Dedifferentiated amniotic fluid mesenchymal stem cell (primary cell): ENCODE measurements at regions not wholly inside any gene's neighbourhood (a gene's known extent, or its start where the extent isn't known, plus 50 kb on each side); places are given as distances from the start of the nearest gene placed in this dataset.

Source experiments
- DNase-seq: peaks from one replicate; pipeline ENCODE4 v3.0.0-alpha.2; 2016; ENCODE audit errors: extremely low spot score

DNA sequence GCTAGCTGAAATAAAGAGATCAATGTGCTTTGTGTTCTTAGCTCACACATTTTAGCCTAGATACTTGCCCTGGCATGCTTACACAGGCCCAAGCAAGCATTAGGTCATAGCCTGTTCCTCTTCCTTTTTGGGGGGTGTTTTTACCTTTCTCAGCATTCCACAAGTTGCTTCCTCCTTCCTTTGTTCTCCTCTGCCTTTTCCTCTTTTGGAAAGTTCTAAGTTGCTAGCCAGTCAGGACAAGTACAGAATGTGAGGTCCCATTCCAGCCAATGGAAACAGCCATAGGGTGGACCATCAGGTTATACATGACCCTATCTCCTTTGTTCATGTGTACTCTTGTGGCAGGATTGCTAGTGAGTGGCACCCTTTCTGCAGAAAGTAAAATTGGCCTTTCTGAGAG is 154.9 kb downstream of the RASSF9 start:
- DNase-seq = no peak

DNA sequence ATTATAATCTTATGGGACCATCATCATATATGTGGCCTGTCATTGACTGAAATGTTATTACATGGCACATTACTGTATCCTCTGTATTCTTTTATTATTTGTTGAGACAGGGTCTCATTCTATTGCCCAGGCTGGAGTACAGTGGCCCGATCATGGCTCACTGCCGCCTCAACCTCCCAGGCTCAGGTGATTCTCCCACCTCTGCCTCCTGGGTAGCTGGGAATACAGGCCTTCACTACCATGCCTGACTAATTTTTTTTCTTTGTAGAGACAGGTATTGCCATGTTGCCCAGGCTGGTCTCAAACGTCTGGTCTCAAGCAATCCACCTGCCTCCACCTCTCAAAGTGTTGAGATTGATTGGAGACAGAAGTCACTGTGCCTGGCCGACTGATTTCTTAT is 153.2 kb downstream of the RASSF9 start:
- no peak for DNase-seq

DNA sequence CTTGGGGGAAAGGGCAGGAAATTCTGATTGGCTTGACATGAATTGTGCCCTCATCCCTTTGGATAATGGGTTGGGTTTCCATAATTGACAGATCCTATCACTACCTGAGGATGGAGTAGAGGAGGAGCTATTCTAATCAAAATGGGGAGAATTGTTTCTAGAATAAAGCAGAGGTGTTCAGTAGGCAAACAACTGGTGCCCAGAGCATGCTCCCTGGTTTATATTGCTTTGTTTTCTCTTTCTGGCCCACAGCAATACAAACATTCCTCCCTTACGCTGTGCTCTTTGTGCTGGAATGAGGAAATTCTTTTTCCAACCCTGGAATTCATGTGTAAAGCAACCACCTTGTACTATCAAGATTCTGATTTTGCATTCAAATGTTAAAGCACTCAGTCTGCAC is 147.4 kb downstream of the RASSF9 start:
- DNase-seq = no peak

DNA sequence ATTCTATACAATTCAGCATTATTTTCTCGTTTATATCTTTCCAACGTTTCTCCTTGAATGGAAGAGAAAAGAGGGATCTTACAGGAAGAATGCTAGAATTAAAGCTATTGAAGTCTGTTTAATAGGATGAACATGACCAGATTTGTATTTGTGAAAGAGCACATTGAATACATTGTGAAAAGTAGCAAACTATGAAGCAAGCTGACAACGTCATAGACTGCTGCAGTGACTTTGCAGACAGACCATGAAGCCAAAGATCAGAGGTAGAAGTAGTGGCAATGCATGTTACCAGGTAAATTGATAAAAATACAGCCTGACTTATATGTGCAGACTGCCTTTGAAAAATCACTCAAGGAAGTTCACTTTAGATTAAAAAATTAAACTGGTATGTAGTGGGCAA is 146.1 kb downstream of the RASSF9 start:
- DNase-seq = no peak

DNA sequence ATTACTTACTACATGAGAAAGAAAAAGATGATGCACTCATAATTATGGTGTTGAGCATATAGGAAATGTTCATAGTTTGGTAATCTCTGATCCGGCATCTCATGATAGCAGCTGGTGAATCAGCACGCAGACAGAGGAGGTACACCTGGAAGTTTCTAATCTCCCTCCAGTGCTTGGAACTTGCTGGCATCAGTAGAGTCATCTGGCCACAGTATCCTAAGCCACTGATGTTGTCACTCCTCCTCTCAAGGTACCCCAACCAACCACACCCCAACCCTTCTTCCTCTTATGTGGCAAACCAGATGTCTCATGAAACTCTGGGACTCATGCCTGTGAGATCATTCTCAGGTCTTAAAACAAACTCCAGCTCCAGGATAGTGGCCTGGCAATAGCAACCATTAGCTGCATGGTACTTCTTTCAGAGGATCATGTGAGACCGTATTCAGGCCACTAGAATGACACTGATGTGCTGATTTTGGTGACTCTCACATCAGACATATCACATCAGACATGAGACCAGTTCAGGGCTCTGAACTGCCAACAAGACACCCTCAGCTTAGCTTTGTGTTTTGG is 143.0 kb downstream of the RASSF9 start:
- no peak for DNase-seq

DNA sequence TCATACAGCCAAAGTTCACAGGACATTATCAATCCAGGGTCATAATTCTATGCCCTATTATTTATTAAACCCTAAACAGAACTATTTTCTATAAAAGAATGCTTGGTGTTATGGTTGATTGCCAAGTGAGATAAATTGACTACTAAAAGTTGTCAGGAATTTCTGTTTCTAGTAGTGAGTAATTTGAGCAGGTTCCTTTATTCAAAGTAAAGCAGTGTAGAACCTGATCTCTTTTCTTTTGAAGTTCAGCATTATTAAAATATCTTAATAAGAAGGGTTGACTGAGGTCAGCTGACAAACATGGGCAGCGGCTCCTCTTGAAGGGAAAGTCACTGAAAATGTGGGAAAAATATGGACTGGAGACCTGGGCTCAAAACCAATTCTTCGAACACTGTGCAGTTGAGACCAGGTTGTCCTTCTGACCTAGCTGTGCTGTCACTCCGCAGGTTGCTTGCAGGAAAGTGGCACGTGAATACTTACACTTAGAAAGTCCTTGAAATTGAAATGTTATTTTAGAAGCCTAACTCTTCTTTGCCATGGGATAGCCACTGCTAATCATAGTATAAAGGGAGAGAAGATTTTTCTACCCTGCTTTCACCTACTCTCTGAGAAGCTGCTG is 141.0 kb downstream of the RASSF9 start:
- no peak for DNase-seq

DNA sequence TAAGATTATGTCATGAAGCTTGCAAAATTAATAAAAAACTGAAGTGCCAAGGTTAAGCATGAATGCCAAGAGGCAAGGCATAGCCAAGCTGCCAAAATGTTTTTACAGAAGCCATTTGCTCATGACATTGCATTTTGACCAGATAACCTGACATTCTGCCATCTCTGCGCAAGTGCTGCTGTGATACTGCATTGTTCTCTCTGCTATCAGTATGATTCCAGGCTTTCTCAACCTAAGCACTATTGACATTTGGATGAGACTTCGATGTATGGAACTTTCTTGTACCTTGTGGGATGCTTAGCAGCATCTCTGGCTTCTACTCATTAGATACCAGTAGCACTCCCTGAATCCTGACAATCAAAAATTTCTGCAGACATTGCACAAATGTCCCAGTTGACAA is 139.2 kb downstream of the RASSF9 start:
- no peak for DNase-seq

DNA sequence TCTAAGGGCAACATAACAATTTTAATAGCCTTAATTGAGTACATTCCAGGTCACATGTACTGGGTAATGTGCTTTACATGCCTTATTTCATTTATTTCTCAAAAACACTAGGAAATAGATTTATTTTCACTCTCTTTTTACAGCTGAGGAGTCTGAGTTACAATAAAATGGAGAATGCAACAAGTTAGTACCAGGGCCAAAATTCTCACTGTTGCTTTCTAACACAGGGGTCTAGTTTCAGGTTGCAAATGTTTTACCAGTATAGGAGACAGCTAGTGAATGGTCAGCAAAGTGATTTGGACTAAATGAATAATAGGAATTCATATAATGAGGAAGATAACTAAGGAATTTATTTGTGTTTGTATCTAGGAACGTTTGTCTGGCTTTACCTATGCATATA is 137.3 kb downstream of the RASSF9 start:
- DNase-seq = no peak

DNA sequence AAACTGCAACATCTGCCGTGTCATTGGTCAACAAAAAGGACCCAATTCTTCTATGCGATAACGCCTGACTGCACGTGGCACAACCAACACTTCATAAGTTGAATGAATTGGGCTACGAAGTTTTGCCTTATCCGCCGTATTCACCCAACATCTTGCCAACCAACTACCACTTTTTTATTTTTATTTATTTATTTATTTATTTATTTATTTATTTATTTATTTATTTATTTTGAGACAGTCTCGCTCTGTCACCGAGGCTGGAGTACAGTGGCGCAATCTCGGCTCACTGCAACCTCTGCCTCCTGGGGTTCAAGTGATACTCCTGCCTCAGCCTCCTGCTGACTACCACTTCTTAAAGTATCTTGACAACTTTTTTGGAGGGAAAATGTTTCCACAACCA is 127.4 kb downstream of the RASSF9 start:
- no peak for DNase-seq

DNA sequence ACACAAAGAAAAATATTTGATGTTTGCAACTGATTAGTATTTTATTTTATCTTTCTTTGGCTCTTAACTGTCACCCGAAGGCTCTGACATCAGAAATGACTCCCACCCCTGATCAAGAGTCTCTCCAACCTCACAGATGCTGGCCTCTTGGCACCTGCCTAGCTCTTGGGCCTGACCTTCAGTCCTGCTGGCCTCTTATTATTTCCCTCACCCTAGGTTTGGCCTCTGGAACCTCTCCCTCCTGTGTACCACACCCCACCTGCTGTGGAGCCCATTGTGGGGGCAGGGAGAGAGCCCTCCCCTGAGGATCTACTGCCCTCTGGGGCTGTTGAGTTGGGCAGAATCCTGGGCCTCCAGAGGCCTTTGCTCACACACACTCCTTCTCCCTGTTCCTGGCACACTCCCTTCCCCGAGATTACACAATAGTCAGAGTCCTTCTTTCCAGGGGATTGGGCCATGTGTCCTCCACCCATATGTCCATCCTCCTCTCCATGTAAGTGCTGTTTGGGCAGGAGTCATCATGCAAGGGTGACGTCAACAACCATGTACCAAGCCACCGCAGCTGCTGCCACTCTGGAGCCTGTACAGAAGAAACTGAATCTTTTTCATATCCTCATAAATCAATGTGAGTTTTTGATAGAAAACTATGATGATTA is 124.3 kb downstream of the RASSF9 start:
- DNase-seq = no peak

DNA sequence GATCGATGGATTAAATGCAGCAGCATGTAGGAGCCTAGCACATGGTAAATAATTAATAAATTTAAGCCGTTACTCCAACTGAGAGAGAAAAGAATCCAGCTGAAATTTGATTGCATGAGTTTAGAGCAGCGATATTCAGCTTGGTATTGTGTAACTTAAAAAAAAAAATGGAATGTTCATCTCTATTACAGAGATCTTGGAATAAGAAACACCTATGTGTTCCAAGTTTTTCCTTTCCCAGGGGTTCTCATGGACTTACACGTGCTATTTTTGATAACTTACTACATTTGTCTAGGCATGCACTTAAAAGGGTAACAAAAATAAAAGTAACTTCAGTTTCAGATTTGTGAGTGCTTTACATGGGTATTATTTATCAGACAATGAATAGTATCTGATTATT is 122.8 kb downstream of the RASSF9 start:
- DNase-seq = no peak

DNA sequence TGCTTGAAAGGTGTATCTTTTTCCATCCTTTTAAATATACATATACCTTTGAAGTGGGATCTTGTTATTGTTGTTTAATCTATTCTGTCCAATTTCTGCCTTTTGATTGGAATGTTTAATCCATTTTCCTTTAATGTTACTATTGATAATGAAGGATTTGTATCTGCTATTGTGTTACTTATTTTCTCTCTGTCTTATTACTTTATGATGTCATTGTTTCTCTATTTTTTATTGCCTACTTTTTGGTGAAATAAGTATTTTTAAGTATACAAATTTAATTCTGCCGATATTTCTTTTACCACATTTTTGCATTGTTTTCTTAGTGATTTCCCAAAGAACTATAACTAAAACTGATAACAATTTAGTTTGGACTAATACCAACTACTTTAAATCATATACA is 121.8 kb downstream of the RASSF9 start:
- DNase-seq = no peak

DNA sequence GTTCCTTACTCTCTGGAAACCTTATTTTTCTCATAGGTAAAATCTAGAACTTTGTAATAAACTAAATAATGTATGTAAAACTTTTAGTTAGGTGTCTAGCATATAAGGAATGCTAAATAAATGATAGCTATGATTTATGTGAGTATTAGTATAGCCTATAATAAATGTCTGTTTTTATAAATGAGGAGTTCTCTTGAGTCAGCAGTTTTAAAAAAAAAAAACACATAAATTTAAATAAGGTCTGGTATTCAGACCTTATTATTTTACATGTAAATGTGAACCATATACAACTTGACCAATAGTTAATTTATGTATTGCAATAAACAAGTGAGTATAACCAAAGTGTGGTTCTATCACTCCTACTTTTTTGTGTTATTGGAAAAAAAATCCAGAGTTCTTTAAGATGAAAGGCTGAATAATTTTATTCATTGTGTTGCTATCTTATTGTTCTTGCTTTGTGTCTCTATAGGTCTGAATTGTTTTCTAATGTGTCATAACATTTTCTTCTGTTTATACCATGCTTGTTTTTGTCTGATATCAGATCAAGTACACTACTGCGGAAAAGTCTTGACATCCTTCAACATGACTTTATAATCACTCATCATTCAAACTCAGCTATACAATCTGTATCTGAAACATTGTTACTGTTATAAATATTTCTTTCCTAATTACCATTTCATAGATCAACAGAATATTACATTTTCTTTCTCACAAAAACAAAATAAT is 115.7 kb downstream of the RASSF9 start:
- DNase-seq = no peak

DNA sequence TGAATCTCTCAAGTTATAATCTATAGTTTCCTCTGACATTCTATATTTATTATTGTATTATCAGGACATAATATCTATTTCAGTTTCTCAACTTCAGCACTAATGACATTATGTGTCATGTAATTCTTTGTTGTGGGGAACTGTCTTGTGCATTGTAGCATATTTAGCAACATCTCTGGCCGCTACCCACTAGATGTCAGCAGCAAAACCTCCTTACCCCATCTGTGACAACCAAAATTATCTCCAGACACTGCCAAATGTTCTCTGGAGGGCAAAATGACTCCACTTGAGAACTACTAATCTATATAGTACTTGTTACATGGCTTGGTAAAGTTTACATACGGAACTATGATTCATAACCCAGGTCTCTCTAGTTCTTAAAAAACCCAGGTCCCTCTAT is 110.2 kb downstream of the RASSF9 start:
- DNase-seq = no peak

DNA sequence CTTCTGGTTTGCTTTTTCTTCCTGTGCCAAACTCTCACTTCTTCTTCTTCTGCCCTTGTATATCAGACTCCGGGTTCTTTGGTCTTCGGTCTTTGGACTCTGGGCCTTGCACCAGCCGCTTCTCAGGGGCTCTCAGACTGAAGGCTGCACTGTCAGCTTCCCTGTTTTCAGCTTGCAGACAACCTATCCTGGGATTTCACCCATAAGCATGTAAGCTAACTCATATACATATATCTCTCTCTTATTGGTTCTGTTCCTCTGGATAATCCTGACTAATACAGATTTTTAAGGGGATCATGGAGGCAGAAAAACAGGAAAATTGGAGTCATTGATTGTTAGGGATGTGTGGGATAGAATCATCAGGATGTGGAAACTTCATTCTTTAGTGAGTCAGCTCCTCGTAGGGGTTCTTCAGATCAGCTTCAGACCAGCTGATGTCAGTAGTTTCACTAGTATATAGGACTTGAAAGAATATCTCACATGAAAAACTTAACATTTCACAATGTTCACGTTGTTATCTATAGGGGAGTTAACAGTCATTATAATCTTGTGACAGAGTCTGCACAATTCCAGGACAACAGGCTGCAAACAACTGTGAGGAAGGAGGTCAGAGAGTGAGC is 102.9 kb downstream of the RASSF9 start:
- DNase-seq = no peak

DNA sequence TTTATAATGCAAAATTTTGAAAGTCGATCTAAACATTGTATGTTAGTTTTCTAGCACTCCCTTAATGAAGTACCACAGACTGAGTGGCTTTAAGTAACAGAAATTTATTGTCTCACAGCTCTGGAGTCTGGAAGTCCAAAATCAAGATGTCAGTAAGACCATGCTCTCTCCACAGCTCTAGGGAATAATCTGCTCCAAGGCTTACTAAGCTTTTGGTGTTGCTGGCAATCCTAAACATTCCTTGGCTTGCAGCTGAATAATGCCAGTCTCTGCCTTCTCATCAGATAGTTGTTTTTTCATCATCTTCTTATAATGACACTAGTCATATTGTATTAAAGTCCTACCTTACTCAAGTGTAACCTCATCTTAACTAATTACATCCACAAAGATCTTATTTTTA is 102.2 kb downstream of the RASSF9 start:
- no peak for DNase-seq

DNA sequence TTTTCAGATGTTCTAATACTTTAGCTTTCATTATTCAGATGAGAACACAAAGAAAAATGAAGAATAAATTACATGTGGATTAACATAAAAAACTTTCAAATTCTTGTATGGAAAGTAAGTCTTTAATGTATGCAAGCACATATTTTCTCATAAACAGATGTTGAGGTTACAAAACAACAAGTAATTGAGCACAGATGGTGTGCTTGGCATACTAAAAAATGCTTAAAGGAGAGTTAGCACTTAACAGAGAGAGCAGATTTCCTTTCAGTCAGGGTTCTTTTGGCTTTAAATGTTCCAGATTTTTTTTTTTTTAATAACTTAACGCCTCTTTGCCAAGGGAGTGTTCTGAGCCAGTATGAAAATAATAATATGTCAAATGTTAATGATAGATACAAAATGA is 96.0 kb downstream of the RASSF9 start:
- peak; percentile 45 for DNase-seq

DNA sequence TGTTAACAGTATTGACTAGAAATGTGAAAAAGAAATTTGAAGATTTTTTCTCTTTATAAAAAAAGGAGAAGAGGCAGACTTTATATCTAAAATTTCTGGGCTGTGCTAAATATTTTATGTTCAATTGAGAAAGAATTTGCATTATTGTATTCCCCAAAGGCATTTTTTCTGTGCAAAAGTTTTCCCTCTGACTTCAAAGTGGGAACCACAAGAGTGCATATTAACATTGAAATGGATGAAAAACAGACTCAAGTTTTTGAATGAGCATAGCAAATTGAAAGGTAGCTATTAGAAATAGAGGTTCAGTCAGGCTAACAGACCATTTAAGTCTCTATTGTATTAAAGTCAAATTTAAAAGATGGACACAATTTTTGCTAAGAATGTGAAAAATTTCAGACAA is 95.2 kb downstream of the RASSF9 start:
- no peak for DNase-seq

DNA sequence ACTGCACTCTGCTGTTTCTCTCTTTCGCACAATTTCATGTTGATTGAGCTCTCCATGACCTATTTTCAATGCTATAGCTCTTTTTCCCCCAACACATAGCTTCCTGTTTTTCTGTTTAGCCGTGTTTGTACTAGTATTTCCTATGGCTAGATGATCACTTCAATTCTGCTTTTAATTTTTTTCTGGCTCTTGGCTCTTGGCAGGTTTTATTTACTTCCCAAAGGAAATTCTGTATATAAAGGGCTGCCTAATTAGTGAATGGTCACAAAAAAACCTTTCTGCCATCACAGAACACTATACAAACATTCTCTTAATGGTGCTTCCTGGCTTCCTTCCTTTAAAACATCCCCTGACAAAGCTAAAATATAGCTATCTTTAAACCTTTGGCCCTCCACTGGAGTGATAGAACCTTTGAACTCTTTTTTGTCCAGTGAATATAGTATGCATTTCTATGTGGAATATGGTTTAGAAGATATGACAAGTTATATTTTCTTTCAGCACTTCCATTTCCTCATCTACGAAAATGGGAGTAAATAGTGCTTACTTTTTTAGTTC is 88.2 kb downstream of the RASSF9 start:
- no peak for DNase-seq
